ENCODE measurements at regions not wholly inside any gene's neighbourhood (a gene's known extent, or its start where the extent isn't known, plus 50 kb on each side); places are given as distances from the start of the nearest gene placed in this dataset.
"Not testable (repeated sequence)": the region's sequence is repeated elsewhere in the genome, so short reads cannot be mapped to it uniquely, and the experiment has no call there.

DNA sequence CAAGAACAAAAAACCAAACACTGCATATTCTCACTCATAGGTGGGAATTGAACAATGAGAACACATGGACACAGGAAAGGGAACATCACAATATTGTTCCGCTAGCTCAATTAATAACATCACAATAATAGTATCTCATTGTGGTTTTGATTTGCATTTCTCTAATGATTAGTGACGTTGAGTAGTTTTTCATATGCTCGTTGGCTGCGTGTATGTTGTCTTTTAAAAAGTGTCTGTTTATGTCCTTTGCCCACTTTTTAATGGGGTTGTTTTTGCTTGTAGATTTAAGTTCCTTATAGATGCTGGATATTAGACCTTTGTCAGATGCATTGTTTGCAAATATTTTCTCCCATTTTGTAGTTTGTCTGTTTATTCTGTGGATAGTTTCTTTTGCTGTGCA is 312.9 kb downstream of the DOK5 start:
- in situ Hi-C loops (cut with MboI; ENCODE audit: low pct_unique_long_range_greater_than_20kb, low sequenced_read_pairs); DNase-seq: not testable (repeated sequence)

GRCh38 chr20:54782758-54783157 is 307.4 kb downstream of the DOK5 start:
- in situ Hi-C loops (cut with MboI; ENCODE audit: low pct_unique_long_range_greater_than_20kb, low sequenced_read_pairs); DNase-seq: not testable (repeated sequence)

GRCh38 chr20:54774426-54774825 is 299.0 kb downstream of the DOK5 start:
- peak; percentile 2 for DNase-seq
- in situ Hi-C loops (cut with MboI; ENCODE audit: low pct_unique_long_range_greater_than_20kb, low sequenced_read_pairs), result no loop called here

DNA sequence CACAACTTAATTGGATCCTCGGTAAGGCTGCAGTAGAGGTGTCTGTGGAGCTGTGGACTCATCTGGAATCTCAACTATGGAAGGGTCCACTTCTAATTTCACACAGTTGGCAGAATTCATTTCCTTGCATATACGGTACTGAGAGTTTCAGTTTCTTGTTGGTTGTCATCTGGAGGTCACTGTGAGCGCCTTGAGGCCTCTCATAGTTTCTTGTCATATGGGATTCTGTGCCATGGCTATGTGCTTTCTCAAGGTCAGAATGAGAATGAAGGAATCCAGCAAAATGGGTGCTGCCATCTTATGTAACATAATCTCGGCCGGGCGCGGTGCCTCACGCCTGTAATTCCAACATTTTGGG is 298.2 kb downstream of the DOK5 start:
- DNase-seq, result no peak
- in situ Hi-C loops (cut with MboI; ENCODE audit: low pct_unique_long_range_greater_than_20kb, low sequenced_read_pairs), result no loop called here

DNA sequence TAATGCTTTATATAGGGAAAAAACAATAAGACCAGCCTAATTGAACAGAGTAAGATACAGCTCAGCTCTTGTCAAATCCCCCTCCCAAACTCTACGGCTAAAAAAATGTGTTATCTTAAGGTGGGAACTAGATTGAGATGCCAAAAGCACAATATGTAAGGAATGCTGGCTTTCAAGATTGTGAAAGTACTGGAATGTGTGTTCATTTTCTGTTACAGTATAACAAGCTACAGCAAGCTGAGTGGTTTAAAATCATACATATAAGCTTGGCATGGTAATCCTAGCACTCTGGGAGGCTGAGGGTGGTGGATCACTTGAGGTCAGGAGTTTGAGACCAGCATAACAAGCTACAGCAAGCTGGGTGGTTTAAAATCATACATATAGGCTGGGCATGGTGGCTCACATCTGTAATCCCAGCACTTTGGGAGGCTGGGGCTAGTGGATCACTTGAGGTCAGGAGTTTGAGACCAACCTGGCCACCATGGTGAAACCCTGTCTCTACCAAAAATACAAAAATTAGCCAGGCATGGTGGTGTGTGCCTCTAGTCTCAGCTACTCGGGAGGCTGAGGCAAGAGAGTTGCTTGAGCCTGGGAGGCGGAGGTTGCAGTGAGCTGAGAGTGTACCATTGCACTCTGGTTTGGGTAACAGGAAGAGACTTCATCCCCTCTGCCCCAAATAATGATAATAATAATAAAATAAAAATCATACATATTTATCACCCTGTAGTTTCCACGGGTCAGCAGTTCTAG is 297.7 kb downstream of the DOK5 start:
- in situ Hi-C loops (cut with MboI; ENCODE audit: low pct_unique_long_range_greater_than_20kb, low sequenced_read_pairs), result no loop called here
- no peak for DNase-seq

DNA sequence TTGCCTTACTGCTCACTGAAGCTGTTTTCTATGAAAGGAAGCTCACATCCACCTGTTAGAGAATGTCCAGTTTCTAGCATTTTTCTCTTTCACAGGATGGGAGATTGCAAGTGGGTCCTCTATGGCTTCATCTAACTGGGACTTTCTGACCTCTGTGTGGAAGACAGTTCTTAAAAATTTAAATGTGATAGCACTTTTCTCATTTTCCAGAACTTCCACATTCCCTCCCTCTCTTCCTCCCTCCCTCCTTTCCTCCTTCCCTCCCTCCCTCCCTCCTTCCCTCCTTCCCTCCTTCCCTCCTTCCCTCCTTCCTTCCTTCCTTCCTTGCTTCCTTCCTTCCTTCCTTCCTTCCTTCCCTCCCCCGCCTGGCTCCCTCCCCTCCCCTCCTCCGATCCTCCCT is 291.1 kb downstream of the DOK5 start:
- DNase-seq, result no peak
- in situ Hi-C loops (cut with MboI; ENCODE audit: low pct_unique_long_range_greater_than_20kb, low sequenced_read_pairs), result no loop called here

DNA sequence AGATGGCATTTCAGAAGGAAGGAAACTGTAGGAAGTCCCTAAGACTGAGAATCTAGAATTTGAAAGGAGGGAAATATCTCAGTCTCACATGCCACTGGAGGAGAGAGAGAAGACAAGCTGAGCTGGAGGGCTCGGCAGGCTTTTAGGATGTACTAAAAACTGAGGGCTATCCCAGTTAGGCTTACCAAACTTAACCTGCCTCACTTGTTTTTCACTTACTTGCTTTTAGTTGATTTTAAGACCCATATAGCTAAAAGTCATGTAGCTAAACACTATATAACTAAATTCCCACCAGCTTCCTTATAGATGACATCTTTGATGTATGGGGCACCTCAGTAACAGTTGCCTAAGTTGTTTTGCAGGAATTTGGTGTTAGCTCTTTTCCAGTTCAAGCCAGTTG is 288.0 kb downstream of the DOK5 start:
- in situ Hi-C loops (cut with MboI; ENCODE audit: low pct_unique_long_range_greater_than_20kb, low sequenced_read_pairs), result no loop called here
- no peak for DNase-seq

- DNase-seq, result no peak
- in situ Hi-C loops (cut with MboI; ENCODE audit: low pct_unique_long_range_greater_than_20kb, low sequenced_read_pairs), result no loop called here
Observed at GRCh38 chr20:54759589-54759988, 284.2 kb downstream of the DOK5 start.

- in situ Hi-C loops (cut with MboI; ENCODE audit: low pct_unique_long_range_greater_than_20kb, low sequenced_read_pairs), result no loop called here
Observed at GRCh38 chr20:54746796-54747195, 271.4 kb downstream of the DOK5 start.

GRCh38 chr20:54745780-54746179 is 270.4 kb downstream of the DOK5 start:
- DNase-seq, result no peak
- in situ Hi-C loops (cut with MboI; ENCODE audit: low pct_unique_long_range_greater_than_20kb, low sequenced_read_pairs), result no loop called here

More at GRCh38 chr20:54746796-54747195, 271.4 kb downstream of the DOK5 start:
- no peak for DNase-seq

- DNase-seq, result no peak
Observed at GRCh38 chr20:54744097-54744496, 268.7 kb downstream of the DOK5 start.

GRCh38 chr20:54742193-54742592 is 266.8 kb downstream of the DOK5 start:
- in situ Hi-C loops (cut with MboI; ENCODE audit: low pct_unique_long_range_greater_than_20kb, low sequenced_read_pairs), result no loop called here
- DNase-seq, result no peak

More at GRCh38 chr20:54744097-54744496, 268.7 kb downstream of the DOK5 start:
- in situ Hi-C loops (cut with MboI; ENCODE audit: low pct_unique_long_range_greater_than_20kb, low sequenced_read_pairs), result no loop called here

DNA sequence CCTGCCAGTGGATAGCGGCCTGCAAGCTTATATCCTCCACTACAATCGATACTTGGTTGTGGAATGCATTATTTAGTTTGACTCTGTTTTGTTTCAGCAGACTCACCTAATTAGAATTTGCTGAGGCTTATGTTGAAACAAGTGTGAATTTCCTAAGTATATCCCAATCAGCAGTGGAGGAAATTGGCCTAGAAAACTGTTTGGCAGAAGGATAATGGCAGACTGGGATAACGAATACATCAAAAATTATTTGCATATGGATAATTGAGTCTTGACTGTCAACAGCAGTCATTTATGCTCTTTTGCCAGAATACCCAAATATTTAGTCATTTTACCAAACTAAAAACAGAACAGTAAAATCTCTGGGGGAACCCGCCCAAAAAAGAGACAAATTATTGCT is 261.0 kb downstream of the DOK5 start:
- in situ Hi-C loops (cut with MboI; ENCODE audit: low pct_unique_long_range_greater_than_20kb, low sequenced_read_pairs), result no loop called here
- DNase-seq, result no peak

DNA sequence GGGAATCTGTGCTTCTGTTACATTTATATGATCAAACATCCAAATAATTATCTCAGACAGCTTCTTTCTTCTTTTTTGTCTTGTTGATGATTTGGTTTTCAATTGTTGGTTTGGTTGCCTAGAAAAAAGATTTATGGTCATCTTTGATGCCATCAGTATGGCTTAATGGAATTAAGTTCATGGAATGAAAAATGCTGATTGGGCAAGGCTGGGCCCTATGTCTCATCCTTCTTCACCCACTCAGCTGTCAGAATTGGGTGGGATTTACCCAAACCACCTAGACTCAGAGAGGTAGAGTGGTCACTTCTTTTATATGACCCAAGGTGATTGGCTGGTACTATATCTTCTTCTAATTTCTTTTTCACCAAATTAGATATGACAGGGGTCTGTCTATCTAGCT is 258.3 kb downstream of the DOK5 start:
- in situ Hi-C loops (cut with MboI; ENCODE audit: low pct_unique_long_range_greater_than_20kb, low sequenced_read_pairs), result no loop called here
- no peak for DNase-seq

DNA sequence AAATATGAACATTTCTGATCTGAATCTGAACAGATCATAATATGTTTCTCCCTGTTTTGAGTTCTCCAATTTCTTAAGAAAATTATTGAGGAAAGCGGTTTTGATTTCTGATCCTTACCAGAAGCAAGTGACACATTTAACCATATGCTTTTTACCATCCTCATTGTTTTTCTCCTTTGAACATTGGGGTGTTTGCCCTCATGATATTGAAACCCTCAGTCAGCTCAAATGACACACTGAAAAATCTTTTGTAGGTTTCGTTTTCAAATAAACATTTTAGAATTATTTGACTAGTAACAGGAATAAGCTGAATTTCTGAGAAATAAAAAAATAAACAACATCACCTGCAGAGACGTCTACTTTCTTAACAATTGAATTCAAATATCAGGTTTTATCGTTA is 252.1 kb downstream of the DOK5 start:
- no peak for DNase-seq
- in situ Hi-C loops (cut with MboI; ENCODE audit: low pct_unique_long_range_greater_than_20kb, low sequenced_read_pairs), result no loop called here

- in situ Hi-C loops (cut with MboI; ENCODE audit: low pct_unique_long_range_greater_than_20kb, low sequenced_read_pairs), result no loop called here
Observed at GRCh38 chr20:54726687-54727300, 251.4 kb downstream of the DOK5 start.

DNA sequence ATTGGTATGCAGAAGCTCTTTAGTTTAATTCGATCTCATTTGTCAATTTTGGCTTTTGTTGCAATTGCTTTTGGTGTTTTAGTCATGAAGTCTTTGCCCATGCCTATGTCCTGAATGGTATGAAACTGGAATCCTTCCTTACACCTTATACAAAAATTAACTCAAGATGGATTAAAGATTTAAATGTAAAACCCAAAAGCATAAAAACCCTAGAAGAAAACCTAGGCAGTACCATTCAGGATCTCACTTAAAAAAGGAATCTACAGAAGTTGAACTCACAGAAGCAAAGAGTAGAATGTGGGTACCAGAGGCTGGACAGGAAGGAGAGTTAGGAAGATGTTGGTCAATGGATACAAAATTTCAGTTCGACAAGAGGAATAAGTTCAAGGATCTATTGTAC is 249.9 kb downstream of the DOK5 start:
- DNase-seq; in situ Hi-C loops (cut with MboI; ENCODE audit: low pct_unique_long_range_greater_than_20kb, low sequenced_read_pairs): not testable (repeated sequence)

More at GRCh38 chr20:54726687-54727300, 251.4 kb downstream of the DOK5 start:
- DNase-seq, result peak; percentile 9

- in situ Hi-C loops (cut with MboI; ENCODE audit: low pct_unique_long_range_greater_than_20kb, low sequenced_read_pairs), result no loop called here
- DNase-seq, result no peak
Observed at GRCh38 chr20:54723723-54724122, 248.3 kb downstream of the DOK5 start.

DNA sequence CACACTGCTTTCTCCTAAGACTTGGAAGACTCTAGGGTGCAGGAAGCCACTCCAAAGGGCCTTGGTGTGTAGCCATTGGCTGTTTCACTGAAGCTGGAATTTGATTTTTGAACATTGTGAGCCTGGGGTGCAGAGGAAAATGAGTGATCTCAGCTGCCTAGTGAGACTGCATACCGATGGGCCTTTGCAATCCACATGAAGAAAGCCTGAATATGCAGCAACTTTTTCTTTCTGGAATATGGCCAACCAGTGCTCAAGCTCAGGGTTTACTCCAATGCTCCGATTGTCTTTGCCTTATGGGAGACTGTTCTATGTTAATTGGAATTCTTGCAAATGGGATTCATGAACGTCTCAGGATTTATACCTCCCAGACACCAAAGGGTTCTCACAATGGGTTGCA is 242.6 kb downstream of the DOK5 start:
- in situ Hi-C loops (cut with MboI; ENCODE audit: low pct_unique_long_range_greater_than_20kb, low sequenced_read_pairs), result no loop called here
- DNase-seq, result no peak

- DNase-seq, result no peak
- in situ Hi-C loops (cut with MboI; ENCODE audit: low pct_unique_long_range_greater_than_20kb, low sequenced_read_pairs), result no loop called here
Observed at GRCh38 chr20:54716790-54717189, 241.4 kb downstream of the DOK5 start.

DNA sequence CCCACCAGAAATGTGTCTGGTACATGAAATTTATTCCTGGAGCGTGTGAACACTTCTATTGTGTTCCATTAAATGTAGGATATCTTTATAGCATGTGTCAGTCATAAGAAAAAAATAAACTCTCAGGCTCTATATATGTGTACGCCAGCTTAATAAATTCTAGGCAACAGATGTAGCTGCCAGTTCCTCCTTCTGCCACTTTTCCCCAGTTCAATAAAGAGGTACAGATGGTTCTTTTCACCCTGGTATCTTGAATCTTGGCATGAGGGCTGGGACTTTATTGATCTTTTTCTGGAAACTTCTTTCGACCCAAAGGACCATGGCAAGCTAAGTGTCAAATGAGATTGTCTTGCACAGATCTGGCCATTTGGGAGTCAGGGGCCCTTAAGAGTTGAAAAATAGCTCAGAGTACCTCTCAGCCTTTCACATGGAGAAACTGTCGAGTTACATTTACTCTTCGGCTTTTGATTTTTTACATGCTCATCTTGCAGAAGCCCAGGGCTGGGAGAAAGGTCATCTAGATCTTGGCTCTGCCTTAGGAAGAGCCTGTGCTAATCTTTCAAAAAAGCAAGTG is 240.9 kb downstream of the DOK5 start:
- in situ Hi-C loops (cut with MboI; ENCODE audit: low pct_unique_long_range_greater_than_20kb, low sequenced_read_pairs), result no loop called here
- no peak for DNase-seq

Data from KBM-7 (cell line).